Ammon's horn (tissue), 1 donor: ENCODE measurements at regions not wholly inside any gene's neighbourhood (a gene's known extent, or its start where the extent isn't known, plus 50 kb on each side); places are given as distances from the start of the nearest gene placed in this dataset.
"Not testable (repeated sequence)": the region's sequence is repeated elsewhere in the genome, so short reads cannot be mapped to it uniquely, and the experiment has no call there.

Experiments used
- DNase-seq: peaks from one replicate; pipeline ENCODE4 v3.0.0-alpha.2; 2016; ENCODE audit warnings: low spot score

GRCh38 chr20:53800418-53800817 is 206.8 kb upstream of the ZNF217 start:
- no peak for DNase-seq

DNA sequence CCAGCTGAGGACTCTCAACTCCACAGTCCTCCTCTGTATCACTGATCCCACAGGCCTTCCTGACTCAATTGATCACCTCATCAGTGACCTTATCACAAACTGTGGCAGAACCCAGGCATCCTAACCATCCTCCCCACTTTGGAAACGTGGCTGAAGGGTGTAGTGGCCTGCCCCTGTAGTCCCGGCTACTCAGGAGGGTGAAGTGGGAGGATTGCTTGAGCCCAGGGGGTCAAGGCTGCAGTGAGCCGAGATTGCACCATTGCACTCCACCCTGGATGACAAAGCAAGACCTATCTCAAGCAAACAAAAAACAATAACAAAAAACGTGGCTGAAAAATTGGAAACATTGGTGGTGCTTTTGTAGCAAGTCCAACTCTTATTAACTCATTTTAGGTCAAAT is 203.4 kb upstream of the ZNF217 start:
- DNase-seq, result no peak

DNA sequence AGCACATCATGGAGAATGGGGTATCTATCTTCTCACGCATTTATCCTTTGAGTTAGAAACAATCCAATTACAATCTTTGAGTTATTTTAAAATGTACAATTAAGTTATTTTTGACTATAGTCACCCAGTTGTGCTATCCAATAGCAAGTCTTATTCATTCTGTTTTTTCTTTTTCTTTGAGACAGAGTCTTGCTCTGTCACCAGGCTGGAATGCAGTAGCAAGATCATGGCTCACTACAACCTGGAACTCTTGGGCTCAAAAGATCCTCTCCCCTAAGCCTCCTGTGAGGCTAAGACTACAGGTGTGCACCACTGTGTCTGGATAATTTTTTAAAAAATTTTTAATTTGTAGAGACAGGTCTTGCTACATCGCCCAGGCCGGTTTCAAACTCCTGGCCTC is 201.5 kb upstream of the ZNF217 start:
- DNase-seq, result no peak

GRCh38 chr20:53794529-53795115 is 201.0 kb upstream of the ZNF217 start:
- peak; percentile 23 for DNase-seq

- no peak for DNase-seq
Measured at GRCh38 chr20:53793783-53794383, 200.2 kb upstream of the ZNF217 start.

GRCh38 chr20:53792946-53793536 is 199.4 kb upstream of the ZNF217 start:
- no peak for DNase-seq

DNA sequence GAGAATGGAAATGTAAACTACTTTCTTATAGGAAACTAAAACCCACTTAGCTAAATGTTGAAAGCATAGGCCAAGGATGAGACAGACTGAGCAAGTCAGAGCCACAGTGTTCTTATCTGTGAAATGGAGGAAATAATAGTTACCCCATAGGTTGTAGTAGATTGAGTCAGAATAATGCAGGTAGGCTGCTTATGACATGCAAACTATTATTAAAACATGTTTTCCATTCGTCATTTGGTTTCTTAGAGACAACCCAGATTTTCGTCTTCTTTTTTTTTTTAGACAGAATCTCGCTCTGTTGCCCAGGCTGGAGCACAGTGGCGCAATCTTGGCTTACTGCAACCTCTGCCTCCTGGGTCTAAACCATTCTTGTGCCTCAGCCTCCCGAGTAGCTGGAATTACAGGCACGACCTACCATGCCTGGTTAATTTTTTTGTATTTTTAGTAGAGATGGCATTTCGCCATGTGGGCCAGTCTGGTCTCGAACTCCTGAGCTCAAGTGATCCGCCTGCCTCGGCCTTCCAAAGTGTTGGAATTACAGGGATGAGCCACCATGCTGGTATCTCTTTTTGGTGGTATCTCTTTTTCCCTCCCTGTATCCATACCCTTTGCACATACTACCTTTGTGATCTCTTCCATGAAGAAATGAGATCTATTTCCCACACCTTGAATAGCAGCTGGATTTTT is 196.5 kb upstream of the ZNF217 start:
- no peak for DNase-seq

DNA sequence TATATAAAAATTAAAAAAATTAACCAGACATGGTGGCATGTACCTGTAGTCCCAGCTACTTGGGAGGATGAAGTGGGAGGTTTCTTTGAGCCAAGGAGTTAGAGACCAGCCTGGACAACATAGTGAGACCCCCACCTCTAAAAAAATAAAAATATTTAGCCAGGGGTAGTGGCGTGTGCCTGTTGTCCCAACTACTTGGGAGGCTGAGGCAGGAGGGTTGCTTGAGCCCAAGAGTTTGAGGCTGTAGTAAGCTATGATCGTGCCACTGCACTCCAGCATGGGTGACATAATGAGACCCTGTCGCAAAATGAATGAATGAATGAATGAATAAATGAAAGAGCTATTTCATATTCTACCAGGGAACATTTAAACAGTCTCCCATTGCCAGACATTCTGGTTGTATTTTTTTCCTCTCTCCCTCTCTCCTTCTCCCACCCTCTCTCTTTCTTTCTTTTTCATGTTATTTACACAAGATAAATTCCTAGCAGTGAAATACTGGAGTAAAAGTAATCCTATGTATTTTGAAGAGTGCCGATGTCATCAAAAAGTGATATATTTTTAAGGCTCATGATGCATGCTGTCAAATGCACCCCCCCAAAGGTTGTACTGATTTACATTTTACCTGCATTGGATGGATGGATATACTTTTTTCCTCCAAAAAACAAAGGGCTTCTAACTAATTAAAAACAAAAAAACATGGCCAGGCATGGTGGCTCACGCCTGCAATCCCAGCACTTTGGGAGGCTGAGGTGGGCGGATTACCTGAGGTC is 194.8 kb upstream of the ZNF217 start:
- DNase-seq, result no peak

- DNase-seq, result not testable (repeated sequence)
Measured at GRCh38 chr20:53787491-53787931, 193.9 kb upstream of the ZNF217 start.

DNA sequence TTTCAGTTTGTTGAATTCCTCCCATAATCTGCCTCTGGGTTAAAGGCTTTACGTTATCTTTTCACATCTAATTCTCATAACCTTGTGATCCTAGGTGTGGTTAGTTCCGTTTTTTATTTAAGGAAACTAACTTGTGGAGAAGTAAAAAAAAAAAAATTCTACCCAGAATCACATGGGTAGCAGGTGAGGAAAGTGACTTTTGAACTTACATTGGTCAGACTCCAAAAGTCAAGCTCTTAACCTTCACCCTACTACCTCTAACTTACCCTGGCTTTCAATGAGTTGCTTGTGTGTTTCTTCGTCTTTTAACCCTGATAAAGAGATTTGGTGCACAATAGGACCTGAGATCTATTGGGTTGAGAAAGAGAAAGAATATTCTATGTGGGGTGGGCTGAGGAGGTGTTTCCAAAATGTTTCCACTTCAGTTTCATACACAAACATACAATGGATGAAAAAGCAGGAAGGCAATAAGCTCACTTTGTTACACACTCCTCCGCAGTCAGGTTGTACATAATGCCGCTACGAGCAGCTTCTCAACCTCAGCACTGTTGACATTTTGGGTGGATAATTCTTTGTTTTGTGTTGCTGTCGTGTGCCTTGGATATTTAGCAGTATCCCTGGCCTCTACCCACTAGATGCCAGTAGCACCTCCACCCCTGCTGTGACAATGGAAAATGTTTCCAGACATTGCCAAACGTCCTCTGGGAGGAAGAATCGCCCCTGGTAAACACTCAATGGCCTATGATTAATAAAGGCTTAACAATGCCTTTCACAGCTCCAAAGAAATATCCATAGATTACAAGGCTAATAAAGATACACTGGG is 193.0 kb upstream of the ZNF217 start:
- DNase-seq, result no peak

- no peak for DNase-seq
Measured at GRCh38 chr20:53786071-53786444, 192.4 kb upstream of the ZNF217 start.

- DNase-seq, result no peak
Measured at GRCh38 chr20:53785320-53785719, 191.7 kb upstream of the ZNF217 start.

GRCh38 chr20:53783768-53784167 is 190.1 kb upstream of the ZNF217 start:
- DNase-seq, result no peak

GRCh38 chr20:53782612-53783246 is 189.1 kb upstream of the ZNF217 start:
- DNase-seq, result no peak

GRCh38 chr20:53779822-53780221 is 186.2 kb upstream of the ZNF217 start:
- DNase-seq, result no peak

DNA sequence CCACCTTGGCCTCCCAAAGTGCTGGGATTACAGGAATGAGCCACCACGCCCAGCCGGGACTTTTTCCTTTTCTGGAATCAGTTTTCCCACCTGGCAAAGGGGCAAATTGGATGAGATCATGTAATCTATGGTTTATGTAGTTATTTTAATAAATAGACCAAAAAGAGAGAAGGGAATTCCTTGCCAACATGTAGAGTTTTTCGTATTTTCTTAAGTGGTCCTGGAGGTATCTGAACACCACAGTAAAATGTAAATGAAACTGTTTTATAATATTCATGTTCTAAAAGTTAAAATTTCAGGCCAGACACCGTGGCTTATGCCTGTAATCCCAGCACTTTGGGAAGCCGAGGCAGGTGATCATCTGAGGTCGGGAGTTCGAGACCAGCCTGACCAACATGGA is 185.1 kb upstream of the ZNF217 start:
- no peak for DNase-seq

- no peak for DNase-seq
Measured at GRCh38 chr20:53778041-53778516, 184.4 kb upstream of the ZNF217 start.

DNA sequence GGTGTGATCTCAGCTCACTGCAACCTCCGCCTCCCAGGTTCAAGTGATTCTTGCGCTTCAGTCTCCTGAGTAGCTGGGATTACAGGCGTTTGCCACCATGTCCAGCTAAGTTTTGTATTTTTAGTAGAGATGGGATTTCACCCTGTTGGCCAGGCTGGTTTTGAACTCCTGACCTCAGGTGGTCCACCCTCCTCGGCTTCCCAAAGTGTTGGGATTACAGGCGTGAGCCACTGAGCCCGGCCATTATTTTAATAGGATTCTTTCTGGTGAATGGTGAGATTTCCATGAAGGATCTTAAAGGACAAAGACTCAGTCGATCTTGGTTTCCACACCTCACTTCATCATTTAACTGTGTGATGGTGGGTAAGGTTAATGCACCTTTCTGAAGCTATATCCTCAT is 183.8 kb upstream of the ZNF217 start:
- not testable (repeated sequence) for DNase-seq

DNA sequence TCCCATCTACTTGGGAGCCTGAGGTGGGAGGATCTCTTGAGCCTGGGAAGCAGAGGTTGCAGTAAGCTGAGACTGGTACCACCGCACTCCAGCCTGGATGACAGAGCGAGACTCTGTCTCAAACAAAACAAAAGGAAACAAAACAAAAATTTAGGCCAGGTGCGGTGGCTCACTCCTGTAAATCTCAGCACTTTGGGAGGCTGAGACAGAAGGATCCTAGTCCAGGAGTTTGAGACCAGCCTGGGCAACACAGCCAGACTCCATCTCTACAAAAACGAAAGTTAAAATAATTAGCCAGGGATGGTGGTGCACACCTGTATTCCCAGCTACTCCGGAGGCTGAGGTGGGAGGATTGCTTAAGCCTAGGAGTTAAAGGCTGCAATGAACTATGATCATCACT is 183.2 kb upstream of the ZNF217 start:
- DNase-seq, result no peak

DNA sequence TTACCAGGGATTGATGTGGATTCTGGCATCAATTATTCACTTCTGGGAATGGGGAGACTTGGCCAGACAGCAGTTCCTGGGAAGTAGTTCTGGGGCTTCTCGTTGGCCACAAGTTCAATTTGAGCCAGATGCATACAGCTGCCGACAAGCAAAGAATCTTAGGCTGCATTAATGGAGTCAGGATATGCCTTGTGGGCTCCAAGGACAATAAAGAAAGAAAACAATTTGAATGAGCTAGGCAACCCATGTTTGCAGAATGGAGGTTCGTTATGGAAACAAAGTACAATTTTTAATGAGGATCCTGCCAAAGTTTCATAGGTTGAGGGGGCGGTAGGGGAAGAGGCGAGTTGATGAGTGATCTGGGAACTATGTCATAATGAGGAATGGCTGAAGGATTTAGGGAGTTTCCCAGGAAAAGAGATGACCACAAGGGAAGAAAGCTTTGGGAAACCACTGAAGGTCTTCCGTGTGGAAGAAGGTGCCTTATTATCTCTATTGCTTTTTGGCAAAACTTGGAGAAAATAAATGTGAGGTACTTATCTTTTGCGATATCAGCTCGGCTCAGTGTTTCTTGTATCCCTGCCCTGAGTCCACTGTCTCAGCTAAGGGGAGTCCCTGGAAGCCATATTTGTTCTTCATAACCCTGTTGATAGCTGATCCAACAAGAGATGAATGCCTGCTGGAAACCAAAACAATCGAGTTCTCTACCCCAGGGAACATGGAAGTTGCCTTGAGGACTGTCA is 181.0 kb upstream of the ZNF217 start:
- no peak for DNase-seq
